ENCODE measurements at regions not wholly inside any gene's neighbourhood (a gene's known extent, or its start where the extent isn't known, plus 50 kb on each side); places are given as distances from the start of the nearest gene placed in this dataset.

DNA sequence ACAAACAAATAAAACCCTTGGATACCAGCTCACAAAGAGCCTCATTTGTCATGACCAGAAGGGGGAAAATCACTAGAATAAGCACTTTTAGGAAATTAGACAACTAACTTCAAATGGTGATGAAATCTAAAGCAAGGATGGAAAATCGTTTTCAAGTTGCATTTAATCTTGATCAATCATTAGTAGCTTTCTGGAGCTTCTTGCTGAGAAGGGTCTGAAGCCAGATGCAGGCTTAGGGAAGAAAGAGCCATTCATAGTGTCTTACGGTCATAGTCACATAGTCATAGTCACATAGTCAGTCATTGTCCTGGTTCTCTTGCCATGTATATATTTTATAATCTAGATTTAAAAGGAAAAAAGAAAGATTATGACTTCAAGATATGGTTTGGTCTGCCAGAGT, 610.5 kb downstream of the ACTL7B start:
- TF ChIP-seq CTCF (conservative IDR thresholded peaks at IDR 0.05; ENCODE audit: low read length) (no peak), EZH2phosphoT487 (IDR thresholded peaks at IDR 0.05; ENCODE audit: borderline replicate concordance) (no peak)
- Histone ChIP-seq H3K9me2 (replicated peaks; ENCODE audit: low read depth, low read length) (no peaks in the 10 kb centered on the region), H3K9ac (ENCODE audit: low read depth, low read length, poor library complexity, severe bottlenecking) (no peak overlapping the region), H3K79me2 (ENCODE audit: insufficient read depth, low read length) (no peaks in the 10 kb centered on the region), H3F3A (ENCODE audit: low read depth) (no peaks in the 10 kb centered on the region), H3K4me3 (ENCODE audit: low read length, poor library complexity, severe bottlenecking) (no peak overlapping the region), H3K9me3 (ENCODE audit: insufficient read depth, low read depth, low read length) (no peaks in the 10 kb centered on the region), H4K20me1 (ENCODE audit: insufficient read depth, low read length, poor library complexity, severe bottlenecking) (no peaks in the 10 kb centered on the region), H3K4me1 (ENCODE audit: insufficient read depth, low read length, poor library complexity, severe bottlenecking) (no peaks in the 10 kb centered on the region), H3K27me3 (ENCODE audit: insufficient read depth, low read length, poor library complexity, severe bottlenecking) (no peaks in the 10 kb centered on the region), H2AFZ (ENCODE audit: low read length) (no peak overlapping the region), H3K4me2 (ENCODE audit: low read depth, low read length, poor library complexity, severe bottlenecking) (no peak overlapping the region), H3K36me3 (ENCODE audit: insufficient read depth, low read length) (no peaks in the 10 kb centered on the region)

DNA sequence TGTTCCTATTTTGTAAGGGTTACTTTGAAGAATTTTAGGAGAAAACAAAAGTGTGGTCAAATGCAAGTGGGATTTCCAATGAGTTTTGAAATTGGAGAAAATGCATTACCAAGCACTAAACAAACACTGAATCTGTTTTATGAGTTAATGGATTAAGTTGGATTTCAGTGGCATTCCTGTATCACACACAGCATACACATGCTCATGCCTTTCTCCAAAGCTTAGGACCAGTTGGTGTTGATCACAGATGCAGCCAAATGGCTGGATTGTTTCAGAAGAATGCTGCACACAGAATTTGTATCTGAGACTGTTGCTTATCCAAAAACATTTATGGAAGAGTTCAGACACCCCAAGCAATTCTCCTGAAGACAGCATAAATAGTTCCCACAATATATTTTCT, 611.1 kb downstream of the ACTL7B start:
- no peaks in the 10 kb centered on the region for H3K9me3 ChIP-seq (ENCODE audit: insufficient read depth, low read depth, low read length)
- H3K4me1 ChIP-seq (ENCODE audit: insufficient read depth, low read length, poor library complexity, severe bottlenecking), result no peaks in the 10 kb centered on the region
- H3K9me2 ChIP-seq (replicated peaks; ENCODE audit: low read depth, low read length), result no peaks in the 10 kb centered on the region
- no peaks in the 10 kb centered on the region for H3K36me3 ChIP-seq (ENCODE audit: insufficient read depth, low read length)
- H3K4me3 ChIP-seq (ENCODE audit: low read length, poor library complexity, severe bottlenecking), result no peak overlapping the region
- H3K79me2 ChIP-seq (ENCODE audit: insufficient read depth, low read length), result no peaks in the 10 kb centered on the region
- no peak overlapping the region for H2AFZ ChIP-seq (ENCODE audit: low read length)
- no peak overlapping the region for H3K9ac ChIP-seq (ENCODE audit: low read depth, low read length, poor library complexity, severe bottlenecking)
- no peak overlapping the region for H3K4me2 ChIP-seq (ENCODE audit: low read depth, low read length, poor library complexity, severe bottlenecking)
- no peaks in the 10 kb centered on the region for H3F3A ChIP-seq (ENCODE audit: low read depth)
- no peaks in the 10 kb centered on the region for H3K27me3 ChIP-seq (ENCODE audit: insufficient read depth, low read length, poor library complexity, severe bottlenecking)
- TF ChIP-seq EZH2phosphoT487 (IDR thresholded peaks at IDR 0.05; ENCODE audit: borderline replicate concordance) (no peak), CTCF (conservative IDR thresholded peaks at IDR 0.05; ENCODE audit: low read length) (no peak)
- no peaks in the 10 kb centered on the region for H4K20me1 ChIP-seq (ENCODE audit: insufficient read depth, low read length, poor library complexity, severe bottlenecking)

DNA sequence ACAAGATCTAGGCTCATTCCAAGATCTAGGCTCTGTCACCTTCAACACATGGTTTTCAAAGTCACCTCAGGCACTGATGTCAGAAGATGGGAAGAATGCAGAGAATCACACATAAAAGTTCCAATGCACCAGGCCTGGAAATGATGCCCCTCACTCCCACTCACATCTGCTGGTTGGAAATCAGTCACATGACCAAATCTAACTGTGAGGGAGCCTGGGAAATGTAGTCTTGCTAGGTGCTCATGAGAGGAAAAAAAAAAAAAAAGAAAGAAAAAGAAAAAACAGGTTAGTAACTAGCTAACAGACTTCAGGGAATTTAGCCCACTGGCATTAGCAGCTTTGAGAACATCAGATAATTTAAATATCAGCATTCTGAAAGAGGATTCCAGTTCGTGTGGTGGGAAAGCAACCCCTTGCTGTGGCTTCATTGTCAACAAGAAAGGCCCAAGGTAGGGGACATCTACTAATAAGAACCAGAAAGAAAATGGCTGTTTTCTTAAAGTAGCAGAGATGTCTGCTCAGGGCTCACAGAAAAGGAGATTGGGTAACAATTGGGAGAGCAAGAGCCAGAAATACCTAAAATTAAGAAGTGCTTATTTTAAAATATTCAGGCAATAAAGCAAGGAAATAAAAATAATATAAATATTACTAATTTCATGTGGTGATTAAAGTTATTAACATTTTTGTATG, 614.3 kb downstream of the ACTL7B start:
- TF ChIP-seq EZH2phosphoT487 (IDR thresholded peaks at IDR 0.05; ENCODE audit: borderline replicate concordance), result no peak
- no peak for TF ChIP-seq CTCF (conservative IDR thresholded peaks at IDR 0.05; ENCODE audit: low read length)

More for the DNA sequence above, 614.3 kb downstream of the ACTL7B start:
- no peaks in the 10 kb centered on the region for H3K79me2 ChIP-seq (ENCODE audit: insufficient read depth, low read length)
- H3K4me2 ChIP-seq (ENCODE audit: low read depth, low read length, poor library complexity, severe bottlenecking), result no peak overlapping the region
- H2AFZ ChIP-seq (ENCODE audit: low read length), result no peak overlapping the region
- H3K27me3 ChIP-seq (ENCODE audit: insufficient read depth, low read length, poor library complexity, severe bottlenecking), result no peaks in the 10 kb centered on the region
- no peaks in the 10 kb centered on the region for H3K9me3 ChIP-seq (ENCODE audit: insufficient read depth, low read depth, low read length)
- no peaks in the 10 kb centered on the region for H3K4me1 ChIP-seq (ENCODE audit: insufficient read depth, low read length, poor library complexity, severe bottlenecking)
- no peaks in the 10 kb centered on the region for H3F3A ChIP-seq (ENCODE audit: low read depth)
- H4K20me1 ChIP-seq (ENCODE audit: insufficient read depth, low read length, poor library complexity, severe bottlenecking), result no peaks in the 10 kb centered on the region
- no peaks in the 10 kb centered on the region for H3K36me3 ChIP-seq (ENCODE audit: insufficient read depth, low read length)
- H3K9me2 ChIP-seq (replicated peaks; ENCODE audit: low read depth, low read length), result no peaks in the 10 kb centered on the region; the same call in 1 of the 2 replicates
- H3K4me3 ChIP-seq (ENCODE audit: low read length, poor library complexity, severe bottlenecking), result no peak overlapping the region
- no peak overlapping the region for H3K9ac ChIP-seq (ENCODE audit: low read depth, low read length, poor library complexity, severe bottlenecking)

Data from Loucy (cell line).